ENCODE measurements at regions not wholly inside any gene's neighbourhood (a gene's known extent, or its start where the extent isn't known, plus 50 kb on each side); places are given as distances from the start of the nearest gene placed in this dataset.

- no peaks in the 10 kb centered on the region for H3K9me3 ChIP-seq
- no peak for ATAC-seq
- DNase-seq: no peak
- H3K4me3 ChIP-seq: no peak overlapping the region
- WGBS (ENCODE audit: insufficient coverage, low coverage, low lambda C conversion rate, missing lambda C conversion rate): 44% methylated on average over 8 of the region's 8 CpGs
- H3K27ac ChIP-seq: no peak overlapping the region
- no peaks in the 10 kb centered on the region for H3K4me1 ChIP-seq
- intact Hi-C loops (cut with DNase I): loop anchor here in 1 of 2 donors (10.0 kb wide), 1 partner anchor 374 kb away; no protein-coding TSS in a partner anchor
- TF ChIP-seq CTCF (IDR thresholded peaks at IDR 0.05) (no peak), POLR2A (IDR thresholded peaks at IDR 0.05) (no peak)
- H3K27me3 ChIP-seq: no peaks in the 10 kb centered on the region
- no peaks in the 10 kb centered on the region for H3K36me3 ChIP-seq
Observed at GRCh38 chr5:174799121-174799520, 74.7 kb downstream of the MSX2 start.

- WGBS (ENCODE audit: insufficient coverage, low coverage, low lambda C conversion rate, missing lambda C conversion rate): 53% methylated on average over 7 of the region's 7 CpGs
- Histone ChIP-seq H3K4me1 (no peaks in the 10 kb centered on the region), H3K27me3 (peaks cover 0 to under 1% of the 10 kb centered on the region in 2 donors), H3K36me3 (no peaks in the 10 kb centered on the region), H3K4me3 (no peak overlapping the region), H3K9me3 (no peaks in the 10 kb centered on the region), H3K27ac (no peak overlapping the region)
- TF ChIP-seq CTCF (IDR thresholded peaks at IDR 0.05) (no peak), POLR2A (IDR thresholded peaks at IDR 0.05) (no peak)
- DNase-seq: no peak
- intact Hi-C loops (cut with DNase I): loop anchor here in 1 of 2 donors (10.0 kb wide), 1 partner anchor 374 kb away; no protein-coding TSS in a partner anchor
- no peak for ATAC-seq
Observed at GRCh38 chr5:174798551-174798951, 74.2 kb downstream of the MSX2 start.

GRCh38 chr5:174796711-174797192, 72.4 kb downstream of the MSX2 start:
- Histone ChIP-seq H3K27me3 (peaks cover 0 to 12% of the 10 kb centered on the region in 2 donors), H3K9me3 (no peaks in the 10 kb centered on the region), H3K4me3 (no peak overlapping the region), H3K36me3 (no peaks in the 10 kb centered on the region), H3K4me1 (no peaks in the 10 kb centered on the region), H3K27ac (no peak overlapping the region)
- TF ChIP-seq POLR2A (IDR thresholded peaks at IDR 0.05) (no peak), CTCF (IDR thresholded peaks at IDR 0.05) (no peak)
- no peak for ATAC-seq
- no peak for DNase-seq
- intact Hi-C loops (cut with DNase I): loop anchor here in 1 of 2 donors (10.0 kb wide), 1 partner anchor 372 kb away; no protein-coding TSS in a partner anchor
- WGBS (ENCODE audit: insufficient coverage, low coverage, low lambda C conversion rate, missing lambda C conversion rate): 33% methylated on average over 3 of the region's 7 CpGs

- 30% methylated on average over 8 of the region's 11 CpGs for WGBS (ENCODE audit: insufficient coverage, low coverage, low lambda C conversion rate, missing lambda C conversion rate)
- Histone ChIP-seq H3K36me3 (no peaks in the 10 kb centered on the region), H3K4me3 (no peak overlapping the region), H3K4me1 (no peaks in the 10 kb centered on the region), H3K27me3 (peaks cover 0 to 12% of the 10 kb centered on the region in 2 donors), H3K27ac (no peak overlapping the region), H3K9me3 (no peaks in the 10 kb centered on the region)
- no peak for TF ChIP-seq POLR2A (IDR thresholded peaks at IDR 0.05)
- TF ChIP-seq CTCF (IDR thresholded peaks at IDR 0.05): no peak
- no peak for ATAC-seq
- no peak for DNase-seq
- intact Hi-C loops (cut with DNase I): loop anchor here (5.0 to 10.0 kb wide), 2 partner anchors 370 to 378 kb away; no protein-coding TSS in a partner anchor
Observed at GRCh38 chr5:174794931-174795672, 70.7 kb downstream of the MSX2 start.

All from right lobe of liver (tissue), 6 donors.